ENCODE measurements at regions not wholly inside any gene's neighbourhood (a gene's known extent, or its start where the extent isn't known, plus 50 kb on each side); places are given as distances from the start of the nearest gene placed in this dataset.

- Histone ChIP-seq H3K27me3 (no peaks in the 10 kb centered on the region), H3K9me3 (no peaks in the 10 kb centered on the region), H3K4me1 (no peaks in the 10 kb centered on the region), H3K4me3 (no peak overlapping the region), H3K36me3 (no peaks in the 10 kb centered on the region), H3K27ac (no peak overlapping the region)
- TF ChIP-seq POLR2A (IDR thresholded peaks at IDR 0.05) (no peak), CTCF (IDR thresholded peaks at IDR 0.05) (no peak)
- intact Hi-C loops (cut with DNase I; ENCODE audit: low total_unique reads) = no loop called here
- no peak for DNase-seq
Measured at GRCh38 chr12:39112064-39112463, 206.7 kb upstream of the CPNE8 start.

GRCh38 chr12:39105111-39105510 is 199.7 kb upstream of the CPNE8 start:
- no peak overlapping the region for H3K27ac ChIP-seq
- H3K4me3 ChIP-seq = no peak overlapping the region
- no peaks in the 10 kb centered on the region for H3K27me3 ChIP-seq
- DNase-seq = no peak
- no peaks in the 10 kb centered on the region for H3K36me3 ChIP-seq
- no peak for TF ChIP-seq POLR2A (IDR thresholded peaks at IDR 0.05)
- no peak for TF ChIP-seq CTCF (IDR thresholded peaks at IDR 0.05)
- intact Hi-C loops (cut with DNase I; ENCODE audit: low total_unique reads) = no loop called here
- no peaks in the 10 kb centered on the region for H3K9me3 ChIP-seq
- H3K4me1 ChIP-seq = no peaks in the 10 kb centered on the region

GRCh38 chr12:39103552-39104165 is 198.3 kb upstream of the CPNE8 start:
- TF ChIP-seq POLR2A (IDR thresholded peaks at IDR 0.05) = no peak
- peak; percentile 34 to 66 (median 50) for TF ChIP-seq CTCF (IDR thresholded peaks at IDR 0.05)
- no peak overlapping the region for H3K27ac ChIP-seq
- DNase-seq = no peak
- H3K4me1 ChIP-seq = no peaks in the 10 kb centered on the region
- intact Hi-C loops (cut with DNase I; ENCODE audit: low total_unique reads) = no loop called here
- H3K27me3 ChIP-seq = no peaks in the 10 kb centered on the region
- H3K36me3 ChIP-seq = no peaks in the 10 kb centered on the region
- H3K9me3 ChIP-seq = no peaks in the 10 kb centered on the region
- H3K4me3 ChIP-seq = no peak overlapping the region

GRCh38 chr12:39102474-39103209 is 197.3 kb upstream of the CPNE8 start:
- no peak for TF ChIP-seq CTCF (IDR thresholded peaks at IDR 0.05)
- no peak for TF ChIP-seq POLR2A (IDR thresholded peaks at IDR 0.05)
- intact Hi-C loops (cut with DNase I; ENCODE audit: low total_unique reads) = no loop called here
- DNase-seq = no peak
- Histone ChIP-seq H3K27ac (no peak overlapping the region), H3K9me3 (no peaks in the 10 kb centered on the region), H3K4me1 (no peaks in the 10 kb centered on the region), H3K36me3 (no peaks in the 10 kb centered on the region), H3K27me3 (no peaks in the 10 kb centered on the region), H3K4me3 (no peak overlapping the region)

GRCh38 chr12:39095636-39096330 is 190.4 kb upstream of the CPNE8 start:
- intact Hi-C loops (cut with DNase I; ENCODE audit: low total_unique reads) = no loop called here

More at GRCh38 chr12:39095636-39096330, 190.4 kb upstream of the CPNE8 start:
- H3K27ac ChIP-seq = no peak overlapping the region
- TF ChIP-seq POLR2A (IDR thresholded peaks at IDR 0.05) (no peak), CTCF (IDR thresholded peaks at IDR 0.05) (no peak)
- H3K4me1 ChIP-seq = no peaks in the 10 kb centered on the region
- no peaks in the 10 kb centered on the region for H3K36me3 ChIP-seq
- H3K27me3 ChIP-seq = no peaks in the 10 kb centered on the region
- DNase-seq = no peak
- H3K9me3 ChIP-seq = no peaks in the 10 kb centered on the region
- no peak overlapping the region for H3K4me3 ChIP-seq
